ENCODE measurements at regions not wholly inside any gene's neighbourhood (a gene's known extent, or its start where the extent isn't known, plus 50 kb on each side); places are given as distances from the start of the nearest gene placed in this dataset.

DNA sequence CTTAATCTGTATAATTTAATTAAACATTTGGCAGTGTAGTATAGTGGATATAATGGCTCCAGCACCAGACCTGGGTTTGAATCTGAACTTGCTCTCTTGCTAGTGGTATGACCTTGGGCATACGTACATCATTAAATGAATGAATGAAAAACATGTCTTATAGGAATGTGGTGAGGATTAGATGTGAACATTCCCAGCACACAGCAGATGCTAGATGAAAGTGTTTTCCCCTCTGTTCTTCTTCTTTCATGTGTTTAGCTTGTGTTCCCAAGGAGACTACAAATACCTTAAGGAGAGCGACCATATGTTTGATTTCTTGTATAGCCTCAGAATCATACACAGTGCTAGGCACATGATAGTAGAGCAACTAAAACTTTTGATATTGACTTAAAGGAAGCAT, 56.5 kb downstream of the CT47B1 start:
- peaks cover 14% of the 10 kb centered on the region for H3K9me3 Mint-ChIP-seq (ENCODE audit: unreplicated experiment)
- no peaks in the 10 kb centered on the region for H3K36me3 Mint-ChIP-seq (ENCODE audit: unreplicated experiment)
- peaks cover 4% of the 10 kb centered on the region for H3K27me3 Mint-ChIP-seq (ENCODE audit: unreplicated experiment)
- H3K4me1 Mint-ChIP-seq (ENCODE audit: unreplicated experiment), result peaks cover 10% of the 10 kb centered on the region
- DNase-seq (ENCODE audit: extremely low spot score, unreplicated experiment), result no peak
- TF ChIP-seq, protein P1, sequence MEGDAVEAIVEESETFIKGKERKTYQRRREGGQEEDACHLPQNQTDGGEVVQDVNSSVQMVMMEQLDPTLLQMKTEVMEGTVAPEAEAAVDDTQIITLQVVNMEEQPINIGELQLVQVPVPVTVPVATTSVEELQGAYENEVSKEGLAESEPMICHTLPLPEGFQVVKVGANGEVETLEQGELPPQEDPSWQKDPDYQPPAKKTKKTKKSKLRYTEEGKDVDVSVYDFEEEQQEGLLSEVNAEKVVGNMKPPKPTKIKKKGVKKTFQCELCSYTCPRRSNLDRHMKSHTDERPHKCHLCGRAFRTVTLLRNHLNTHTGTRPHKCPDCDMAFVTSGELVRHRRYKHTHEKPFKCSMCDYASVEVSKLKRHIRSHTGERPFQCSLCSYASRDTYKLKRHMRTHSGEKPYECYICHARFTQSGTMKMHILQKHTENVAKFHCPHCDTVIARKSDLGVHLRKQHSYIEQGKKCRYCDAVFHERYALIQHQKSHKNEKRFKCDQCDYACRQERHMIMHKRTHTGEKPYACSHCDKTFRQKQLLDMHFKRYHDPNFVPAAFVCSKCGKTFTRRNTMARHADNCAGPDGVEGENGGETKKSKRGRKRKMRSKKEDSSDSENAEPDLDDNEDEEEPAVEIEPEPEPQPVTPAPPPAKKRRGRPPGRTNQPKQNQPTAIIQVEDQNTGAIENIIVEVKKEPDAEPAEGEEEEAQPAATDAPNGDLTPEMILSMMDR (IDR thresholded peaks at IDR 0.05), result no peak
- no peak overlapping the region for H3K27ac Mint-ChIP-seq (ENCODE audit: unreplicated experiment)
- H3K4me3 Mint-ChIP-seq (ENCODE audit: unreplicated experiment), result no peak overlapping the region

DNA sequence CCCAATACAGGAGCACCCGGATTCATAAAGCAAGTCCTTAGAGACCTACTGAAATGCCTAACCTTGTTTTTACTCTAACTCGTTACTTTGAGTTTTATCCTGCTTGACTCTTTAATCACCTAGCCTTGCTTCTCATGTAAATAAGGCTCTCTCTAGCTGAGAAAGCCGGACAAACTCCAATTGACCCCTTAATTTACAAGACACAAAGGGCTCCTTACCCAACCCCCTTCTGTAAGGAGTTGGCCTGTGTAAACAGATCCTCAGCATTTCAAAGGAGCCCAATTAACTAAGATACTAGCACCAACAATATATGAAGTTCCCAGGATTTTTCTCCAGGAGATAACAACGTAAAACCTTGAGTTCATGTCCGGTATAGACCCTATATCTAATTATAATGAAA, 61.7 kb downstream of the CT47B1 start:
- H3K9me3 Mint-ChIP-seq (ENCODE audit: unreplicated experiment), result peaks cover 18% of the 10 kb centered on the region
- H3K27me3 Mint-ChIP-seq (ENCODE audit: unreplicated experiment), result peaks cover 4% of the 10 kb centered on the region
- TF ChIP-seq, protein P1 (IDR thresholded peaks at IDR 0.05), result no peak
- no peak overlapping the region for H3K27ac Mint-ChIP-seq (ENCODE audit: unreplicated experiment)
- no peaks in the 10 kb centered on the region for H3K36me3 Mint-ChIP-seq (ENCODE audit: unreplicated experiment)
- no peaks in the 10 kb centered on the region for H3K4me1 Mint-ChIP-seq (ENCODE audit: unreplicated experiment)
- no peak overlapping the region for H3K4me3 Mint-ChIP-seq (ENCODE audit: unreplicated experiment)
- DNase-seq (ENCODE audit: extremely low spot score, unreplicated experiment), result no peak

DNA sequence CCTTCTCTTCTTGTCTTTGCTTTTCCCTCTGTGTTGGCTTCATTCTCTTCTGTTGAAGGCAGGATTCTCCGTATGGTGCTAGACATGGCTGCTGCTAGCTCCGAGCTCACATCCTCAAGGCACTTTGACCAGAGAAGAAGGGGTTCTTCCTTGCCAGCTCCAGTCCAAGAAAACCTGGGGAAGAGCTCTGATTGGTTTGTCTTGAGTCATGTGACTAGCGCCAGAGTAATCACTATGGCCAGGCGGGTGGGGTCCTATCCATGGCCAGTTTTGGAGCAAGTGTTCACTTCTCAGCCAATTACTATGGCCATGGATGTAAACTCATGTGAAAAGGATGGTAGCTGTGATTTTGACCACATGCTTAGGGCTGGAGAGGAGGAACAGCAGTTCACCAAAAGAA, 74.2 kb downstream of the CT47B1 start:
- Mint-ChIP-seq H3K4me1 (ENCODE audit: unreplicated experiment) (peaks cover 8% of the 10 kb centered on the region), H3K4me3 (ENCODE audit: unreplicated experiment) (no peak overlapping the region), H3K9me3 (ENCODE audit: unreplicated experiment) (peaks cover 4% of the 10 kb centered on the region), H3K27me3 (ENCODE audit: unreplicated experiment) (no peaks in the 10 kb centered on the region), H3K36me3 (ENCODE audit: unreplicated experiment) (no peaks in the 10 kb centered on the region), H3K27ac (ENCODE audit: unreplicated experiment) (no peak overlapping the region)
- DNase-seq (ENCODE audit: extremely low spot score, unreplicated experiment), result no peak
- TF ChIP-seq, protein P1 (IDR thresholded peaks at IDR 0.05), result no peak

DNA sequence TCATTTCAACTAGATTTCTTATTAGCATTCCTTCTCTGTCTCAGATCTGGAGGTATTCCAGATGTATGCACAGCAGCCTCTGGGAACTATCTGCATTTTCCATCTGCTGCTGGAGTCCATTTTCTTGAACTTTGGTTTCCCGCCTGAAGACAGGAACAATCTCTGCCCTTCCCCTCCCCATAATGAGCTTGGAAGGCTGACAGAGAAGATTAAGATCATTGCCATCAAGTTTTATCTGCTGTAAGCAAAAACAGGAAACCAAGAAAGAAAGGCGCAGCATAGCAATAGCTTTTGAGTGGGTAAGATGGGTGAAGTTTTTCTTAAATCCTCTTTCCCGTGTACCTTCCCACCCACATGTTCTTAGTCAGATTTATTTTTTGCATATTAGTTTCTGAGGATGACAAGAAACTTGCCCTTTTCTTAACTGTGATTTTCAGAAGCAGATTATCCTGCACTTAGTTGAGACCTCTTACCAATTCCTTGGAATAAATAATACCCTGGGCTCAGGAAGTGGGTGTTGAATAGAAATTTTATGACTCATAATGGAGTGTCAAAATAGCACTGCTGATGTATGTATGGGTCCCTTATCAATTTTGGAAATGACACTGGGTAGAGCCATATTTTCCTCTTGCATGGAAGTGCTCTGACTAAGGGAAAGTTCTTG, 78.3 kb downstream of the CT47B1 start:
- peaks cover 8% of the 10 kb centered on the region for H3K4me1 Mint-ChIP-seq (ENCODE audit: unreplicated experiment)
- H3K36me3 Mint-ChIP-seq (ENCODE audit: unreplicated experiment), result no peaks in the 10 kb centered on the region
- H3K27me3 Mint-ChIP-seq (ENCODE audit: unreplicated experiment), result no peaks in the 10 kb centered on the region
- peaks cover 4% of the 10 kb centered on the region for H3K9me3 Mint-ChIP-seq (ENCODE audit: unreplicated experiment)
- DNase-seq (ENCODE audit: extremely low spot score, unreplicated experiment), result no peak
- peak overlapping the region; percentile 25 for H3K27ac Mint-ChIP-seq (ENCODE audit: unreplicated experiment)
- TF ChIP-seq, protein P1 (IDR thresholded peaks at IDR 0.05), result no peak
- H3K4me3 Mint-ChIP-seq (ENCODE audit: unreplicated experiment), result no peak overlapping the region

DNA sequence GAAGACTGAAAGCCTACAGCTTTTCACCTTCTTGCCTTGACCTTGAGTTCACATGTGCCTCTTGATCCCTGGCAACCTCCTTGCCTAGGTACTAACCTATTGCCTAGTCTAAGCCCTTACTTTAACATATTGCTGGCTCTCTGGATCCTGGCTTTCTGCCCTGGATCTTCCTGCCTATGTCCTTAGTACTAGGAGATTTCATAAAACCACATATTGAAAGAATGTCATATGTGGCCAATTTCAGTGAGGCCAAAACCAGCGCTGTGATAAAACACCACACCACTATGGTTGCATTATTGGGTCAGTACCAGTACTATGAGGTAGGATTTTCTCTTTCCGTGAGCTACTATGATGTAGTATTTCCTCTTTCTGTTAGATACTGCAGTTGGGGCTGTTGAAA, 80.4 kb downstream of the CT47B1 start:
- Mint-ChIP-seq H3K4me3 (ENCODE audit: unreplicated experiment) (no peak overlapping the region), H3K36me3 (ENCODE audit: unreplicated experiment) (no peaks in the 10 kb centered on the region), H3K27me3 (ENCODE audit: unreplicated experiment) (no peaks in the 10 kb centered on the region), H3K9me3 (ENCODE audit: unreplicated experiment) (peaks cover 4% of the 10 kb centered on the region), H3K27ac (ENCODE audit: unreplicated experiment) (no peak overlapping the region), H3K4me1 (ENCODE audit: unreplicated experiment) (peaks cover 19% of the 10 kb centered on the region)
- no peak for DNase-seq (ENCODE audit: extremely low spot score, unreplicated experiment)
- TF ChIP-seq, protein P1 (IDR thresholded peaks at IDR 0.05), result no peak
